Astrocyte (in vitro differentiated cells and primary cell): ENCODE measurements at regions not wholly inside any gene's neighbourhood (a gene's known extent, or its start where the extent isn't known, plus 50 kb on each side); places are given as distances from the start of the nearest gene placed in this dataset.

Source experiments
- DNase-seq: peaks from one replicate; pipeline ENCODE4 v3.0.0-alpha.2; 2010; ENCODE audit warnings: low read depth
- FAIRE-seq: peaks from 2 replicates; lab custom pipeline; 2011; peaks lifted over from hg19 to GRCh38; lab: Jason Lieb, UNC
- H2AFZ ChIP-seq: 2 replicates; pipeline ENCODE4 v1.6.0; 2012; ENCODE audit warnings: low read depth, low read length, inconsistent platforms
- H3K27ac ChIP-seq: 2 replicates; pipeline ENCODE4 v1.5.1; 2011; ENCODE audit warnings: low read depth, low read length, inconsistent platforms
- H3K27me3 ChIP-seq: 2 replicates; pipeline ENCODE4 v1.6.0; 2011; ENCODE audit warnings: low read length, inconsistent platforms; ENCODE audit not compliant: insufficient read depth
- H3K36me3 ChIP-seq: 2 replicates; pipeline ENCODE4 v1.5.1; 2011; ENCODE audit warnings: low read length, inconsistent platforms; ENCODE audit not compliant: insufficient read depth
- H3K4me1 ChIP-seq: 2 replicates; pipeline ENCODE4 v1.5.1; 2011; ENCODE audit warnings: low read length, inconsistent platforms; ENCODE audit not compliant: insufficient read depth
- H3K4me2 ChIP-seq: 2 replicates; pipeline ENCODE4 v1.6.0; 2012; ENCODE audit warnings: low read length, inconsistent platforms
- H3K4me3 ChIP-seq: 2 replicates; pipeline ENCODE4 v1.5.1; 2011; ENCODE audit warnings: low read depth, mild to moderate bottlenecking, low read length, inconsistent platforms; ENCODE audit not compliant: insufficient read depth
- H3K79me2 ChIP-seq: 2 replicates; pipeline ENCODE4 v1.6.0; 2012; ENCODE audit warnings: mild to moderate bottlenecking, low read length, inconsistent platforms; ENCODE audit not compliant: insufficient read depth
- H3K9ac ChIP-seq: 2 replicates; pipeline ENCODE4 v1.6.0; 2012; ENCODE audit warnings: mild to moderate bottlenecking, low read length, inconsistent platforms
- H3K9me3 ChIP-seq: 2 replicates; pipeline ENCODE4 v1.5.1; 2012; ENCODE audit warnings: low read depth, mild to moderate bottlenecking, low read length, inconsistent platforms; ENCODE audit not compliant: insufficient read depth
- H4K20me1 ChIP-seq: 2 replicates; pipeline ENCODE4 v1.6.0; 2012; ENCODE audit warnings: low read length, inconsistent platforms; ENCODE audit not compliant: insufficient read depth
- H3K27ac Mint-ChIP-seq: one replicate; pipeline ENCODE4 v1.8.0; 2021; ENCODE audit warnings: mild to moderate bottlenecking, mixed read lengths; ENCODE audit not compliant: unreplicated experiment
- H3K27me3 Mint-ChIP-seq: one replicate; pipeline ENCODE4 v1.8.0; 2021; ENCODE audit warnings: low read depth, mixed read lengths; ENCODE audit not compliant: unreplicated experiment
- H3K36me3 Mint-ChIP-seq: one replicate; pipeline ENCODE4 v1.8.0; 2021; ENCODE audit warnings: low read depth, mixed read lengths; ENCODE audit not compliant: unreplicated experiment
- H3K4me1 Mint-ChIP-seq: one replicate; pipeline ENCODE4 v1.8.0; 2021; ENCODE audit warnings: low read depth, mixed read lengths; ENCODE audit not compliant: unreplicated experiment
- H3K4me3 Mint-ChIP-seq: one replicate; pipeline ENCODE4 v1.8.0; 2021; ENCODE audit warnings: mild to moderate bottlenecking, moderate library complexity, mixed read lengths; ENCODE audit not compliant: unreplicated experiment
- H3K9me3 Mint-ChIP-seq: one replicate; pipeline ENCODE4 v1.8.0; 2021; ENCODE audit warnings: mild to moderate bottlenecking, mixed read lengths; ENCODE audit not compliant: unreplicated experiment
- CTCF ChIP-seq: IDR thresholded peaks from 2 replicates; pipeline ENCODE4 v1.5.1; 2011; ENCODE audit warnings: low read depth, mild to moderate bottlenecking, inconsistent platforms, low read length, moderate library complexity; ENCODE audit not compliant: insufficient read depth
- EZH2 ChIP-seq: IDR thresholded peaks from 2 replicates; pipeline ENCODE4 v1.6.1; 2012; ENCODE audit warnings: mild to moderate bottlenecking, low read length, inconsistent platforms; ENCODE audit not compliant: insufficient read depth

GRCh38 chr15:29433507-29434248 is 164.1 kb upstream of the NSMCE3 start:
- no peaks in the 10 kb centered on the region for H3K36me3 ChIP-seq
- H3K9me3 ChIP-seq = peaks cover 2% of the 10 kb centered on the region
- TF ChIP-seq EZH2 = no peak
- no peak for TF ChIP-seq CTCF
- DNase-seq (no peak), FAIRE-seq (no peak)
- no peaks in the 10 kb centered on the region for H3K79me2 ChIP-seq
- no peak overlapping the region for H3K9ac ChIP-seq
- no peak overlapping the region for H3K27ac Mint-ChIP-seq
- H3K9me3 Mint-ChIP-seq = no peaks in the 10 kb centered on the region
- no peaks in the 10 kb centered on the region for H4K20me1 ChIP-seq
- no peaks in the 10 kb centered on the region for H3K4me1 ChIP-seq
- H3K36me3 Mint-ChIP-seq = no peaks in the 10 kb centered on the region
- H3K27me3 ChIP-seq = no peaks in the 10 kb centered on the region
- no peak overlapping the region for H3K4me3 Mint-ChIP-seq
- no peak overlapping the region for H2AFZ ChIP-seq
- H3K4me2 ChIP-seq = no peak overlapping the region
- H3K4me1 Mint-ChIP-seq = peaks cover 15% of the 10 kb centered on the region
- no peak overlapping the region for H3K4me3 ChIP-seq
- no peak overlapping the region for H3K27ac ChIP-seq
- H3K27me3 Mint-ChIP-seq = no peaks in the 10 kb centered on the region

DNA sequence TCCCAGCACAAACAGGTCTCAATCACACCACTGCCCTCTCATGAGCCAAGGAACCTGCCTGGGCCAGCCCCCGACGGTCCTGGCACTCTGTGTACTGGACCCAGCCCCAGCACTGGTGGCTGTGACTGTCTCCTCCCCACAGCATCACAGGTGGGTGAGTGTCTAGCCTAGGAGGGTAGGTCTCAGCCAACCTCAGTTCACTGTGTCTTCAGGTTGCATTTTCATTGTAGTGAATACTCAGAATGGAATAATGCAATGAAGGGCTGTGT is 163.4 kb upstream of the NSMCE3 start:
- no peaks in the 10 kb centered on the region for H3K9me3 Mint-ChIP-seq
- H2AFZ ChIP-seq = no peak overlapping the region
- H3K4me3 Mint-ChIP-seq = no peak overlapping the region
- FAIRE-seq (no peak), DNase-seq (no peak)
- no peak overlapping the region for H3K9ac ChIP-seq
- TF ChIP-seq EZH2 (no peak), CTCF (no peak)
- H3K36me3 Mint-ChIP-seq = no peaks in the 10 kb centered on the region
- H3K36me3 ChIP-seq = no peaks in the 10 kb centered on the region
- no peak overlapping the region for H3K27ac Mint-ChIP-seq
- H3K4me2 ChIP-seq = no peak overlapping the region
- H3K4me3 ChIP-seq = no peak overlapping the region
- H4K20me1 ChIP-seq = no peaks in the 10 kb centered on the region
- no peaks in the 10 kb centered on the region for H3K4me1 ChIP-seq
- H3K9me3 ChIP-seq = peaks cover 2% of the 10 kb centered on the region
- no peaks in the 10 kb centered on the region for H3K27me3 ChIP-seq
- H3K27me3 Mint-ChIP-seq = no peaks in the 10 kb centered on the region
- H3K79me2 ChIP-seq = no peaks in the 10 kb centered on the region
- no peak overlapping the region for H3K27ac ChIP-seq
- H3K4me1 Mint-ChIP-seq = peaks cover 15% of the 10 kb centered on the region

GRCh38 chr15:29432191-29433049 is 162.8 kb upstream of the NSMCE3 start:
- H3K27me3 Mint-ChIP-seq = no peaks in the 10 kb centered on the region
- no peak overlapping the region for H3K27ac ChIP-seq
- no peaks in the 10 kb centered on the region for H4K20me1 ChIP-seq
- H3K9me3 ChIP-seq = peaks cover 2% of the 10 kb centered on the region
- DNase-seq (no peak), FAIRE-seq (no peak)
- H3K36me3 ChIP-seq = no peaks in the 10 kb centered on the region
- no peak overlapping the region for H2AFZ ChIP-seq
- H3K27ac Mint-ChIP-seq = no peak overlapping the region
- no peaks in the 10 kb centered on the region for H3K79me2 ChIP-seq
- H3K27me3 ChIP-seq = no peaks in the 10 kb centered on the region
- peaks cover 15% of the 10 kb centered on the region for H3K4me1 Mint-ChIP-seq
- H3K4me2 ChIP-seq = no peak overlapping the region
- H3K4me3 ChIP-seq = no peak overlapping the region
- no peak overlapping the region for H3K9ac ChIP-seq
- no peaks in the 10 kb centered on the region for H3K9me3 Mint-ChIP-seq
- H3K36me3 Mint-ChIP-seq = no peaks in the 10 kb centered on the region
- no peaks in the 10 kb centered on the region for H3K4me1 ChIP-seq
- no peak overlapping the region for H3K4me3 Mint-ChIP-seq
- TF ChIP-seq EZH2 (no peak), CTCF (no peak)
